ENCODE measurements at regions not wholly inside any gene's neighbourhood (a gene's known extent, or its start where the extent isn't known, plus 50 kb on each side); places are given as distances from the start of the nearest gene placed in this dataset.

GRCh38 chr7:51980812-51981211 lies 664.2 kb upstream of the COBL start:
- CTCF ChIA-PET = no interaction called here
- Mint-ChIP-seq H3K27me3 (no peaks in the 10 kb centered on the region), H3K27ac (no peak overlapping the region), H3K36me3 (no peaks in the 10 kb centered on the region), H3K9me3 (peaks cover 3 to 14% (median 7%) of the 10 kb centered on the region in 3 donors), H3K4me1 (no peaks in the 10 kb centered on the region), H3K4me3 (no peak overlapping the region)
- Histone ChIP-seq H3K4me1 (ENCODE audit: control insufficient read depth in 1 of 2, extremely low read depth in 1 of 2, insufficient read depth in 2 of 2, low read length in 2 of 2) (no peaks in the 10 kb centered on the region), H3K36me3 (ENCODE audit: control insufficient read depth in 2 of 2, extremely low read depth in 1 of 2, insufficient read depth in 1 of 2, low read length in 1 of 2) (no peaks in the 10 kb centered on the region), H3K27me3 (replicated peaks in 1 of 2; ENCODE audit: control insufficient read depth in 2 of 2, extremely low read depth in 1 of 2, insufficient read depth in 2 of 2, low read length in 1 of 2) (no peaks in the 10 kb centered on the region), H3K9me3 (no peaks in the 10 kb centered on the region), H3K4me3 (ENCODE audit: control insufficient read depth in 1 of 2, extremely low read depth in 1 of 2, low read length in 1 of 2) (no peak overlapping the region), H3K27ac (ENCODE audit: low read length) (no peak overlapping the region)
- ATAC-seq (replicated peaks in 1 of 4) (no peak), DNase-seq (no peak)
- WGBS (ENCODE audit: insufficient coverage) = 40% methylated on average over 1 of the region's 2 CpGs
- POLR2A ChIA-PET = no interaction called here

GRCh38 chr7:51980313-51980712 lies 663.7 kb upstream of the COBL start:
- no CpG with 5 or more reads among the region's 2 CpGs for WGBS (ENCODE audit: insufficient coverage)

GRCh38 chr7:51977913-51978312 lies 661.3 kb upstream of the COBL start:
- ATAC-seq (replicated peaks in 1 of 4) = no peak
- no peaks in the 10 kb centered on the region for H3K9me3 ChIP-seq
- ChIA-PET CTCF (no interaction called here), POLR2A (no interaction called here)
- H3K27me3 Mint-ChIP-seq = no peaks in the 10 kb centered on the region
- no peaks in the 10 kb centered on the region for H3K4me1 ChIP-seq (ENCODE audit: control insufficient read depth in 1 of 2, extremely low read depth in 1 of 2, insufficient read depth in 2 of 2, low read length in 2 of 2)
- H3K4me1 Mint-ChIP-seq = no peaks in the 10 kb centered on the region
- DNase-seq = no peak
- no peak overlapping the region for H3K27ac ChIP-seq (ENCODE audit: low read length)
- H3K9me3 Mint-ChIP-seq = peaks cover 2 to 7% (median 6%) of the 10 kb centered on the region in 3 donors
- no peaks in the 10 kb centered on the region for H3K36me3 Mint-ChIP-seq
- H3K4me3 ChIP-seq (ENCODE audit: control insufficient read depth in 1 of 2, extremely low read depth in 1 of 2, low read length in 1 of 2) = no peak overlapping the region
- no peaks in the 10 kb centered on the region for H3K36me3 ChIP-seq (ENCODE audit: control insufficient read depth in 2 of 2, extremely low read depth in 1 of 2, insufficient read depth in 1 of 2, low read length in 1 of 2)
- no peaks in the 10 kb centered on the region for H3K27me3 ChIP-seq (replicated peaks in 1 of 2; ENCODE audit: control insufficient read depth in 2 of 2, extremely low read depth in 1 of 2, insufficient read depth in 2 of 2, low read length in 1 of 2)
- H3K4me3 Mint-ChIP-seq = no peak overlapping the region
- H3K27ac Mint-ChIP-seq = no peak overlapping the region

More at GRCh38 chr7:51980313-51980712, 663.7 kb upstream of the COBL start:
- Mint-ChIP-seq H3K9me3 (peaks cover 3 to 11% (median 7%) of the 10 kb centered on the region in 3 donors), H3K27me3 (no peaks in the 10 kb centered on the region), H3K4me3 (no peak overlapping the region), H3K4me1 (no peaks in the 10 kb centered on the region), H3K27ac (no peak overlapping the region), H3K36me3 (no peaks in the 10 kb centered on the region)
- H3K4me1 ChIP-seq (ENCODE audit: control insufficient read depth in 1 of 2, extremely low read depth in 1 of 2, insufficient read depth in 2 of 2, low read length in 2 of 2) = no peaks in the 10 kb centered on the region
- H3K27me3 ChIP-seq (replicated peaks in 1 of 2; ENCODE audit: control insufficient read depth in 2 of 2, extremely low read depth in 1 of 2, insufficient read depth in 2 of 2, low read length in 1 of 2) = no peaks in the 10 kb centered on the region
- H3K36me3 ChIP-seq (ENCODE audit: control insufficient read depth in 2 of 2, extremely low read depth in 1 of 2, insufficient read depth in 1 of 2, low read length in 1 of 2) = no peaks in the 10 kb centered on the region
- DNase-seq (no peak), ATAC-seq (replicated peaks in 1 of 4) (no peak)
- H3K4me3 ChIP-seq (ENCODE audit: control insufficient read depth in 1 of 2, extremely low read depth in 1 of 2, low read length in 1 of 2) = no peak overlapping the region
- H3K27ac ChIP-seq (ENCODE audit: low read length) = no peak overlapping the region
- no peaks in the 10 kb centered on the region for H3K9me3 ChIP-seq
- ChIA-PET POLR2A (no interaction called here), CTCF (no interaction called here)

GRCh38 chr7:51973939-51974338 lies 657.3 kb upstream of the COBL start:
- Histone ChIP-seq H3K4me1 (ENCODE audit: control insufficient read depth in 1 of 2, extremely low read depth in 1 of 2, insufficient read depth in 2 of 2, low read length in 2 of 2) (no peaks in the 10 kb centered on the region), H3K27ac (ENCODE audit: low read length) (no peak overlapping the region), H3K4me3 (ENCODE audit: control insufficient read depth in 1 of 2, extremely low read depth in 1 of 2, low read length in 1 of 2) (no peak overlapping the region), H3K9me3 (no peaks in the 10 kb centered on the region), H3K36me3 (ENCODE audit: control insufficient read depth in 2 of 2, extremely low read depth in 1 of 2, insufficient read depth in 1 of 2, low read length in 1 of 2) (no peaks in the 10 kb centered on the region), H3K27me3 (replicated peaks in 1 of 2; ENCODE audit: control insufficient read depth in 2 of 2, extremely low read depth in 1 of 2, insufficient read depth in 2 of 2, low read length in 1 of 2) (no peaks in the 10 kb centered on the region)
- Mint-ChIP-seq H3K36me3 (no peaks in the 10 kb centered on the region), H3K27me3 (no peaks in the 10 kb centered on the region), H3K4me1 (no peaks in the 10 kb centered on the region), H3K4me3 (no peak overlapping the region), H3K27ac (no peak overlapping the region), H3K9me3 (peaks cover 2 to 13% (median 5%) of the 10 kb centered on the region in 3 donors)
- ChIA-PET POLR2A (no interaction called here), CTCF (interaction anchor here in 1 of 2 donors (0.7 kb wide), 1 partner anchor 1760 kb away, joined by 3 read pairs; no protein-coding TSS in a partner anchor)
- no CpG with 5 or more reads among the region's 3 CpGs for WGBS (ENCODE audit: insufficient coverage)
- DNase-seq (no peak), ATAC-seq (replicated peaks in 1 of 4) (no peak)

GRCh38 chr7:51973071-51973470 lies 656.5 kb upstream of the COBL start:
- Histone ChIP-seq H3K9me3 (no peaks in the 10 kb centered on the region), H3K36me3 (ENCODE audit: control insufficient read depth in 2 of 2, extremely low read depth in 1 of 2, insufficient read depth in 1 of 2, low read length in 1 of 2) (no peaks in the 10 kb centered on the region), H3K4me1 (ENCODE audit: control insufficient read depth in 1 of 2, extremely low read depth in 1 of 2, insufficient read depth in 2 of 2, low read length in 2 of 2) (no peaks in the 10 kb centered on the region), H3K27me3 (replicated peaks in 1 of 2; ENCODE audit: control insufficient read depth in 2 of 2, extremely low read depth in 1 of 2, insufficient read depth in 2 of 2, low read length in 1 of 2) (no peaks in the 10 kb centered on the region), H3K4me3 (ENCODE audit: control insufficient read depth in 1 of 2, extremely low read depth in 1 of 2, low read length in 1 of 2) (no peak overlapping the region), H3K27ac (ENCODE audit: low read length) (no peak overlapping the region)
- Mint-ChIP-seq H3K27ac (no peak overlapping the region), H3K4me3 (no peak overlapping the region), H3K9me3 (peaks cover 0 to 11% (median 7%) of the 10 kb centered on the region in 3 donors), H3K4me1 (no peaks in the 10 kb centered on the region), H3K36me3 (no peaks in the 10 kb centered on the region), H3K27me3 (no peaks in the 10 kb centered on the region)
- 100% methylated on average over 1 of the region's 10 CpGs for WGBS (ENCODE audit: insufficient coverage)
- DNase-seq = no peak
- POLR2A ChIA-PET = no interaction called here
- CTCF ChIA-PET = no interaction called here
- no peak for ATAC-seq (replicated peaks in 1 of 4)

GRCh38 chr7:51970961-51971665 lies 654.5 kb upstream of the COBL start:
- Histone ChIP-seq H3K4me3 (ENCODE audit: control insufficient read depth in 1 of 2, extremely low read depth in 1 of 2, low read length in 1 of 2) (no peak overlapping the region), H3K4me1 (ENCODE audit: control insufficient read depth in 1 of 2, extremely low read depth in 1 of 2, insufficient read depth in 2 of 2, low read length in 2 of 2) (no peaks in the 10 kb centered on the region), H3K36me3 (ENCODE audit: control insufficient read depth in 2 of 2, extremely low read depth in 1 of 2, insufficient read depth in 1 of 2, low read length in 1 of 2) (no peaks in the 10 kb centered on the region), H3K27me3 (replicated peaks in 1 of 2; ENCODE audit: control insufficient read depth in 2 of 2, extremely low read depth in 1 of 2, insufficient read depth in 2 of 2, low read length in 1 of 2) (no peaks in the 10 kb centered on the region), H3K9me3 (no peaks in the 10 kb centered on the region), H3K27ac (ENCODE audit: low read length) (no peak overlapping the region)
- DNase-seq = no peak
- WGBS (ENCODE audit: insufficient coverage) = no CpG with 5 or more reads among the region's 4 CpGs
- no peak for ATAC-seq (replicated peaks in 1 of 4)
- ChIA-PET CTCF (interaction anchor here in 1 of 2 donors (0.7 kb wide), 1 partner anchor 355 kb away, joined by 3 read pairs; no protein-coding TSS in a partner anchor), POLR2A (no interaction called here)
- H3K9me3 Mint-ChIP-seq = peaks cover 5 to 11% (median 7%) of the 10 kb centered on the region in 3 donors
- H3K4me1 Mint-ChIP-seq = no peaks in the 10 kb centered on the region
- no peaks in the 10 kb centered on the region for H3K27me3 Mint-ChIP-seq
- H3K36me3 Mint-ChIP-seq = no peaks in the 10 kb centered on the region
- H3K4me3 Mint-ChIP-seq = no peak overlapping the region
- H3K27ac Mint-ChIP-seq = no peak overlapping the region

- ATAC-seq (replicated peaks in 1 of 4) (no peak), DNase-seq (no peak)
- ChIA-PET POLR2A (no interaction called here), CTCF (no interaction called here)
- H3K27me3 ChIP-seq (replicated peaks in 1 of 2; ENCODE audit: control insufficient read depth in 2 of 2, extremely low read depth in 1 of 2, insufficient read depth in 2 of 2, low read length in 1 of 2) = no peaks in the 10 kb centered on the region
- no peaks in the 10 kb centered on the region for H3K36me3 Mint-ChIP-seq
- H3K9me3 Mint-ChIP-seq = peaks cover 5 to 13% (median 7%) of the 10 kb centered on the region in 3 donors
- no peaks in the 10 kb centered on the region for H3K36me3 ChIP-seq (ENCODE audit: control insufficient read depth in 2 of 2, extremely low read depth in 1 of 2, insufficient read depth in 1 of 2, low read length in 1 of 2)
- no peaks in the 10 kb centered on the region for H3K4me1 ChIP-seq (ENCODE audit: control insufficient read depth in 1 of 2, extremely low read depth in 1 of 2, insufficient read depth in 2 of 2, low read length in 2 of 2)
- 60% methylated on average over 1 of the region's 2 CpGs for WGBS (ENCODE audit: insufficient coverage)
- H3K9me3 ChIP-seq = no peaks in the 10 kb centered on the region
- no peaks in the 10 kb centered on the region for H3K27me3 Mint-ChIP-seq
- no peak overlapping the region for H3K4me3 Mint-ChIP-seq
- H3K27ac Mint-ChIP-seq = no peak overlapping the region
- H3K27ac ChIP-seq (ENCODE audit: low read length) = no peak overlapping the region
- H3K4me1 Mint-ChIP-seq = no peaks in the 10 kb centered on the region
- H3K4me3 ChIP-seq (ENCODE audit: control insufficient read depth in 1 of 2, extremely low read depth in 1 of 2, low read length in 1 of 2) = no peak overlapping the region
These were observed 651.9 kb upstream of the COBL start for GRCh38 chr7:51968461-51968860.
